ENCODE measurements at regions not wholly inside any gene's neighbourhood (a gene's known extent, or its start where the extent isn't known, plus 50 kb on each side); places are given as distances from the start of the nearest gene placed in this dataset.
"Not testable (repeated sequence)": the region's sequence is repeated elsewhere in the genome, so short reads cannot be mapped to it uniquely, and the experiment has no call there.

DNA sequence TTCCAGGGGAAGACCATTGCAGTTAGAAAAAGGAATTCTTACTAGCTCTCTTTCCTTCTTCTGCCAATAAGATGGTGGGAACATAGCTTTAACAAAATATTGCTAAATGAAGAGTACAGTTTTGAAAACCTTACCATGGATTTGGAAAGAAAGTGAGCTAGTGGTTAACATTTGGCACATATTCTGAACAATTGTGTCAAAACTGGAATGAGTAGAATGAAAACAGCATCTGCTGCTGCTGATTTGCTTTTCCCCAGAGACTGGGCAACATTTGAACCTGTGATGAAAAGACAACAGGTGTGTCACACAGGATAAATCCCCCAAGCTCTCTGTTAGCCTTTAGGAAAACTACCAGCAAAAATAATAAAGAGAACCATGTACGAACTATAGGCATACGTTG lies 761.4 kb downstream of the KCNA4 start:
- H3K36me3 Mint-ChIP-seq (ENCODE audit: insufficient read depth in 2 of 2), result no peaks in the 10 kb centered on the region
- no peaks in the 10 kb centered on the region for H3K27me3 Mint-ChIP-seq (ENCODE audit: low read depth)
- ATAC-seq (replicated peaks in 1 of 2) (no peak), DNase-seq (no peak)
- H3K4me1 Mint-ChIP-seq (ENCODE audit: low read depth), result no peaks in the 10 kb centered on the region
- H3K4me3 Mint-ChIP-seq, result no peak overlapping the region
- H3K27ac Mint-ChIP-seq, result no peak overlapping the region
- peaks cover 10 to 15% of the 10 kb centered on the region in 2 donors for H3K9me3 Mint-ChIP-seq

- ATAC-seq (replicated peaks in 1 of 2), result no peak
- Mint-ChIP-seq H3K4me3 (no peak overlapping the region), H3K9me3 (peaks cover 9 to 12% of the 10 kb centered on the region in 2 donors), H3K36me3 (ENCODE audit: insufficient read depth in 2 of 2) (no peaks in the 10 kb centered on the region), H3K4me1 (ENCODE audit: low read depth) (no peaks in the 10 kb centered on the region), H3K27ac (no peak overlapping the region), H3K27me3 (ENCODE audit: low read depth) (no peaks in the 10 kb centered on the region)
- no peak for DNase-seq
Observed at GRCh38 chr11:29251738-29252137, 765.1 kb downstream of the KCNA4 start.

DNA sequence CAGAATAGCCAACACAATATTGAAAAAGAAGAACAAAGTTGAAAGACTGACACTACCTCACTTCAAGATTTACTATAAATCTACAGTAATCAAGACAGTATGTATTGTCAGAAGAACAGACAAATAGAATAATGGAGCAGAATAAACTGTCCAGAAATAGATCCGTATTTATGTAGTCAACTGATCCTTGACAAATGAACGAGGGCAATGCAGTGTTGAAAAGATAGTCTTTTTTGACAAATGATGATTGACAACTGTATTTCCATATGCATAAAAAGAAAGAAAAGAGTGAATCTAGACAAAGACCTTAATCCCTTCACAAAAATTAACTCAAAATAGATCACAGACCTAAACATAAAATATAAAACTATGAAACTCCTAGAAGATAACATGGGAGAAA lies 767.1 kb downstream of the KCNA4 start:
- Mint-ChIP-seq H3K27ac (no peak overlapping the region), H3K4me1 (ENCODE audit: low read depth) (no peaks in the 10 kb centered on the region), H3K36me3 (ENCODE audit: insufficient read depth in 2 of 2) (no peaks in the 10 kb centered on the region), H3K4me3 (no peak overlapping the region), H3K9me3 (peaks cover 9 to 11% of the 10 kb centered on the region in 2 donors), H3K27me3 (ENCODE audit: low read depth) (no peaks in the 10 kb centered on the region)
- ATAC-seq (replicated peaks in 1 of 2), result no peak
- DNase-seq, result no peak

DNA sequence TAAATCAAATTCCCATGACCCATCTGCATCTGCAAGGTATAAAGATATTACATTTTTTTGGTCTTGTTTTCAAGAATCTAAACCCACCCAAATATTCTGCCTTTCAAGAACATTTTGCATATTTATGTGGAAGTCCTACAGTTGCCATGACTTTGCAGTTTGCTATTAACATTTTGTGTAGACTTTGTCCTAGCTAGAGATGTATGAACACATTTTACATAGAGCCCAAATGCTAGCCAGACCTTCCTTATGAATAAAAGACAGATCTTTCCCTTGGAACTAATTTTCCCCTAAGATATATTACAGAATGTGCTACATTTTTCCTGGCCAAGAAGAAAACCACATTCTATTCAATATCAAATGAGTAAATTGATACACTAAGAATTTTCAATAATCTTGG lies 772.5 kb downstream of the KCNA4 start:
- Mint-ChIP-seq H3K4me3 (no peak overlapping the region), H3K36me3 (ENCODE audit: insufficient read depth in 2 of 2) (no peaks in the 10 kb centered on the region), H3K27me3 (ENCODE audit: low read depth) (no peaks in the 10 kb centered on the region), H3K27ac (no peak overlapping the region), H3K9me3 (peaks cover 11 to 19% of the 10 kb centered on the region in 2 donors), H3K4me1 (ENCODE audit: low read depth) (no peaks in the 10 kb centered on the region)
- DNase-seq (no peak), ATAC-seq (replicated peaks in 1 of 2) (no peak)

DNA sequence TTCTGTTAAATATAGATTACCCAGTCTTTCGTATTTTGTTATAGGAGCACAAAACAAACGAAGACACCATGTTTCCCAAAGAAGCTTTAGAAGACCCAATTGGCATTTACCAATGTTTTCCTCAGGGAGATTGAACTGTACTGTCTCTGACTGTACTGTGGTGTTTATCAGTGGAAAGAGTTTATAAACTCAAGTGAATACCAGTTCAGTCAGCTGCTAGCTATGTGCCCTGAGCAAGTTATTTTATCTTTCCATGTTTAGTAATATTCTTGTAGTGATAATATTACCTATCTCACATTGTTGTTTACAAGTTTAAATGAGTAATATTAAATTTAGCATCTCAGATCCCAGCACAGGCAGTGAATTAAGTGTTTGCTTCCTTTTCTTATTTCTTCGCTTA lies 773.2 kb downstream of the KCNA4 start:
- Mint-ChIP-seq H3K4me3 (no peak overlapping the region), H3K27me3 (ENCODE audit: low read depth) (no peaks in the 10 kb centered on the region), H3K4me1 (ENCODE audit: low read depth) (no peaks in the 10 kb centered on the region), H3K9me3 (peaks cover 11 to 19% of the 10 kb centered on the region in 2 donors), H3K27ac (no peak overlapping the region), H3K36me3 (ENCODE audit: insufficient read depth in 2 of 2) (no peaks in the 10 kb centered on the region)
- DNase-seq (no peak), ATAC-seq (replicated peaks in 1 of 2) (no peak)

- ATAC-seq (replicated peaks in 1 of 2) (no peak), DNase-seq (no peak)
- Mint-ChIP-seq H3K4me3 (no peak overlapping the region), H3K27ac (no peak overlapping the region), H3K36me3 (ENCODE audit: insufficient read depth in 2 of 2) (no peaks in the 10 kb centered on the region), H3K9me3 (peaks cover 15 to 16% of the 10 kb centered on the region in 2 donors), H3K27me3 (ENCODE audit: low read depth) (no peaks in the 10 kb centered on the region), H3K4me1 (ENCODE audit: low read depth) (no peaks in the 10 kb centered on the region)
Observed at GRCh38 chr11:29231991-29232390, 784.8 kb downstream of the KCNA4 start.

DNA sequence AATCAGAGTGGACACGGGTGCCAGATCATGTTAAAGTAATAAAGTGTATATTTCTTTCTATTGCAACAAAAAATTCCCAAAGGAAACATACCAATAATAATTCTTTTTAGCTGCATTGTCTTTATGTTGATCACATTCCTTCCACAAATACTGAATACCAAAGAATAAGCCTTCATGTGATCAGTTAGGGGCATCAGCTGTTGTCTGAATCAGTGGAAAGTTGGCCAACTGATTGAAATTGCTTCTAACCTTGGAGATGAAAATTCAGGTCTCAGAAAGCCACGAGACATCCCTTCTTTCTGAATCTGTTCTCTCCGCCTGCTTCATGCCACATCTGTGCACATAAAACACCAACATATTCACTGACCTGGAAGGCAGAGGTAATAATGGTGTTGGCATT lies 785.2 kb downstream of the KCNA4 start:
- no peaks in the 10 kb centered on the region for H3K27me3 Mint-ChIP-seq (ENCODE audit: low read depth)
- no peak for ATAC-seq (replicated peaks in 1 of 2)
- peaks cover 15 to 16% of the 10 kb centered on the region in 2 donors for H3K9me3 Mint-ChIP-seq
- no peaks in the 10 kb centered on the region for H3K36me3 Mint-ChIP-seq (ENCODE audit: insufficient read depth in 2 of 2)
- H3K27ac Mint-ChIP-seq, result no peak overlapping the region
- H3K4me3 Mint-ChIP-seq, result no peak overlapping the region
- H3K4me1 Mint-ChIP-seq (ENCODE audit: low read depth), result no peaks in the 10 kb centered on the region
- DNase-seq, result no peak

DNA sequence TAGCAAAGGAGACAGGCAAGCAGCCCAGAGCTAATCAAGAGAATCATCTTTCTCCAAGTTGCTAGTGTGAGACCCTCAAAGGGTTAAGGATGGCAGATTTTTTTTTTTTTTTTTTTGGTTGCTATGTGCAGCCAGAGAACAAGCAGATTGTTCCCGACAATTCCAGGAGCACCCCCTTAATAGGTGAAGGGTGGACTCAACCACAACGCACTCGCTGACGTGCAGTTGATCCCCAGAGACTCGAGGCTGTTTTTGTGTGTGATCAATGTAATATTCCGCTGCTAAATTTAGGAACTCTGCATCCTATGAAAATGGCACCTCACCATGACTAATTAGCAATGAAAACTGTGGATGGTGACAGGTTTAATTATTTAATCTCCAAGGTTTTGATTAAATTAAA lies 789.0 kb downstream of the KCNA4 start:
- peaks cover 8 to 14% of the 10 kb centered on the region in 2 donors for H3K9me3 Mint-ChIP-seq
- ATAC-seq (replicated peaks in 1 of 2) (no peak), DNase-seq (no peak)
- H3K27ac Mint-ChIP-seq, result no peak overlapping the region
- no peaks in the 10 kb centered on the region for H3K4me1 Mint-ChIP-seq (ENCODE audit: low read depth)
- peaks cover 0 to 4% of the 10 kb centered on the region in 2 donors for H3K36me3 Mint-ChIP-seq (ENCODE audit: insufficient read depth in 2 of 2)
- H3K4me3 Mint-ChIP-seq, result no peak overlapping the region
- no peaks in the 10 kb centered on the region for H3K27me3 Mint-ChIP-seq (ENCODE audit: low read depth)

DNA sequence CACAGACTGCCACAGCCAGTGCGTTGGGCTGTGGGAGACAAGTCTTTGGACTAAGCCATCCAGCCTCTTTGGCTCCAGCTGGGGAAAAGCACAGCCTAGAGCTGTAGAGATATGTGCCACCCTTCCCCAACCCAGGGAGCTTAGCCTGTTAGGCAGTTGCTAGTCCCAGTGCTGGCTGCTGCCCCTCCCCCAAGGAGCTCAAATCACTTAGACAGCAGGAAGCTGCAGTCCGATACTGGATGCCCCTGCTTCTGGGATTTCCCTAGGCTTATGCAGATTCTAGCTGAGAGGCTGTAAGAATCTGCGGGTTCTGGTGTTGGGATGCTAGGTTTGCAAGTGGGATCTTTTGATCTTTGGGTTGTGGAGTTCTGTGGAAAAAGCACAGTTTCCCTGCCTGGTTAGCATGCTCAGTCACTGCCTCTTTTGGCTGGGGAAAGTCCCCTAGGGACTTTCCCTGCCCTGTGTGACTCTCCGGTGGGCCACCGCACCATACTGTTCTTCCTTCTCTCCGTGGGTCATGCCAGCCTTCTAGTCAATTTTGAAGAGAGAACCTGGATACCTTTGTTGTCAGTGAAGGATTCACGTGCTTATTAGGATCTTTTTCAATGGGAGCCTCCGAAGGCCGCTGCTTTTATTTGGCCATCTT lies 792.0 kb downstream of the KCNA4 start:
- Mint-ChIP-seq H3K27me3 (ENCODE audit: low read depth) (no peaks in the 10 kb centered on the region), H3K9me3 (peaks cover 18 to 20% of the 10 kb centered on the region in 2 donors), H3K4me3 (no peak overlapping the region), H3K36me3 (ENCODE audit: insufficient read depth in 2 of 2) (peaks cover 3 to 4% of the 10 kb centered on the region in 2 donors), H3K27ac (no peak overlapping the region), H3K4me1 (ENCODE audit: low read depth) (no peaks in the 10 kb centered on the region)
- no peak for DNase-seq
- ATAC-seq (replicated peaks in 1 of 2), result no peak

- not testable (repeated sequence) for H3K27ac Mint-ChIP-seq; DNase-seq; ATAC-seq (replicated peaks in 1 of 2); H3K36me3 Mint-ChIP-seq (ENCODE audit: insufficient read depth in 2 of 2); H3K4me1 Mint-ChIP-seq (ENCODE audit: low read depth); H3K27me3 Mint-ChIP-seq (ENCODE audit: low read depth); H3K4me3 Mint-ChIP-seq
- peaks cover 22 to 24% of the 10 kb centered on the region in 2 donors for H3K9me3 Mint-ChIP-seq
Observed at GRCh38 chr11:29219531-29219930, 797.3 kb downstream of the KCNA4 start.

GRCh38 chr11:29217901-29218300 lies 798.9 kb downstream of the KCNA4 start:
- peaks cover 0 to 3% of the 10 kb centered on the region in 2 donors for H3K36me3 Mint-ChIP-seq (ENCODE audit: insufficient read depth in 2 of 2)
- no peaks in the 10 kb centered on the region for H3K27me3 Mint-ChIP-seq (ENCODE audit: low read depth)
- H3K27ac Mint-ChIP-seq, result no peak overlapping the region
- DNase-seq (no peak), ATAC-seq (replicated peaks in 1 of 2) (no peak)
- peaks cover 21 to 22% of the 10 kb centered on the region in 2 donors for H3K9me3 Mint-ChIP-seq
- H3K4me3 Mint-ChIP-seq, result no peak overlapping the region
- H3K4me1 Mint-ChIP-seq (ENCODE audit: low read depth), result no peaks in the 10 kb centered on the region

- H3K36me3 Mint-ChIP-seq (ENCODE audit: insufficient read depth in 2 of 2), result no peaks in the 10 kb centered on the region
- peaks cover 11 to 14% of the 10 kb centered on the region in 2 donors for H3K9me3 Mint-ChIP-seq
- no peak overlapping the region for H3K27ac Mint-ChIP-seq
- DNase-seq, result no peak
- H3K4me1 Mint-ChIP-seq (ENCODE audit: low read depth), result no peaks in the 10 kb centered on the region
- ATAC-seq (replicated peaks in 1 of 2), result no peak
- no peak overlapping the region for H3K4me3 Mint-ChIP-seq
- no peaks in the 10 kb centered on the region for H3K27me3 Mint-ChIP-seq (ENCODE audit: low read depth)
Observed at GRCh38 chr11:29214833-29215232, 802.0 kb downstream of the KCNA4 start.

GRCh38 chr11:29211202-29211601 lies 805.6 kb downstream of the KCNA4 start:
- H3K9me3 Mint-ChIP-seq, result peaks cover 9 to 10% of the 10 kb centered on the region in 2 donors
- no peak overlapping the region for H3K4me3 Mint-ChIP-seq
- DNase-seq (no peak), ATAC-seq (replicated peaks in 1 of 2) (no peak)
- H3K27ac Mint-ChIP-seq, result no peak overlapping the region
- no peaks in the 10 kb centered on the region for H3K4me1 Mint-ChIP-seq (ENCODE audit: low read depth)
- no peaks in the 10 kb centered on the region for H3K27me3 Mint-ChIP-seq (ENCODE audit: low read depth)
- no peaks in the 10 kb centered on the region for H3K36me3 Mint-ChIP-seq (ENCODE audit: insufficient read depth in 2 of 2)

- Mint-ChIP-seq H3K4me1 (ENCODE audit: low read depth) (no peaks in the 10 kb centered on the region), H3K27me3 (ENCODE audit: low read depth) (no peaks in the 10 kb centered on the region), H3K36me3 (ENCODE audit: insufficient read depth in 2 of 2) (no peaks in the 10 kb centered on the region), H3K9me3 (peaks cover 10 to 11% of the 10 kb centered on the region in 2 donors), H3K4me3 (no peak overlapping the region), H3K27ac (no peak overlapping the region)
- ATAC-seq (replicated peaks in 1 of 2) (no peak), DNase-seq (no peak)
Observed at GRCh38 chr11:29210426-29210825, 806.4 kb downstream of the KCNA4 start.
